ENCODE measurements at regions not wholly inside any gene's neighbourhood (a gene's known extent, or its start where the extent isn't known, plus 50 kb on each side); places are given as distances from the start of the nearest gene placed in this dataset.

- H3K4me3 ChIP-seq (ENCODE audit: low read depth in 1 of 2, low read length in 2 of 2): no peak overlapping the region
- H3K27me3 ChIP-seq (ENCODE audit: insufficient read depth, low read length, poor library complexity): no peaks in the 10 kb centered on the region
- DNase-seq (no peak), ATAC-seq (ENCODE audit: insufficient read depth, low read depth) (no peak)
- TF ChIP-seq, protein P1, sequence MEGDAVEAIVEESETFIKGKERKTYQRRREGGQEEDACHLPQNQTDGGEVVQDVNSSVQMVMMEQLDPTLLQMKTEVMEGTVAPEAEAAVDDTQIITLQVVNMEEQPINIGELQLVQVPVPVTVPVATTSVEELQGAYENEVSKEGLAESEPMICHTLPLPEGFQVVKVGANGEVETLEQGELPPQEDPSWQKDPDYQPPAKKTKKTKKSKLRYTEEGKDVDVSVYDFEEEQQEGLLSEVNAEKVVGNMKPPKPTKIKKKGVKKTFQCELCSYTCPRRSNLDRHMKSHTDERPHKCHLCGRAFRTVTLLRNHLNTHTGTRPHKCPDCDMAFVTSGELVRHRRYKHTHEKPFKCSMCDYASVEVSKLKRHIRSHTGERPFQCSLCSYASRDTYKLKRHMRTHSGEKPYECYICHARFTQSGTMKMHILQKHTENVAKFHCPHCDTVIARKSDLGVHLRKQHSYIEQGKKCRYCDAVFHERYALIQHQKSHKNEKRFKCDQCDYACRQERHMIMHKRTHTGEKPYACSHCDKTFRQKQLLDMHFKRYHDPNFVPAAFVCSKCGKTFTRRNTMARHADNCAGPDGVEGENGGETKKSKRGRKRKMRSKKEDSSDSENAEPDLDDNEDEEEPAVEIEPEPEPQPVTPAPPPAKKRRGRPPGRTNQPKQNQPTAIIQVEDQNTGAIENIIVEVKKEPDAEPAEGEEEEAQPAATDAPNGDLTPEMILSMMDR (IDR thresholded peaks at IDR 0.05; ENCODE audit: borderline replicate concordance, extremely low read depth, low read length, poor library complexity, severe bottlenecking): no peak
- no peak for TF ChIP-seq EZH2 (IDR thresholded peaks at IDR 0.05; ENCODE audit: borderline replicate concordance, low read depth, low read length, severe bottlenecking)
- no peak overlapping the region for H3K4me2 ChIP-seq (ENCODE audit: insufficient read depth, low read length)
- no peak overlapping the region for H2AFZ ChIP-seq (ENCODE audit: low read depth, low read length)
- no peaks in the 10 kb centered on the region for H4K20me1 ChIP-seq (ENCODE audit: insufficient read depth, low read length)
- no peak overlapping the region for H3K27ac ChIP-seq (ENCODE audit: low read length)
- H3K4me1 ChIP-seq (ENCODE audit: insufficient read depth, low read length): no peaks in the 10 kb centered on the region
- H3K79me2 ChIP-seq (ENCODE audit: insufficient read depth, low read length): no peaks in the 10 kb centered on the region
- H3K9me3 ChIP-seq (ENCODE audit: insufficient read depth, low read length, severe bottlenecking): no peaks in the 10 kb centered on the region
- no peak overlapping the region for H3K9ac ChIP-seq (ENCODE audit: low read depth, low read length)
- H3K36me3 ChIP-seq (ENCODE audit: insufficient read depth, low read length): no peaks in the 10 kb centered on the region
Measured at GRCh38 chr18:78564030-78564429, 415.6 kb upstream of the SALL3 start.

- Histone ChIP-seq H3K4me1 (ENCODE audit: insufficient read depth, low read length) (no peaks in the 10 kb centered on the region), H2AFZ (ENCODE audit: low read depth, low read length) (no peak overlapping the region), H3K27me3 (ENCODE audit: insufficient read depth, low read length, poor library complexity) (no peaks in the 10 kb centered on the region), H3K27ac (ENCODE audit: low read length) (no peak overlapping the region), H4K20me1 (ENCODE audit: insufficient read depth, low read length) (no peaks in the 10 kb centered on the region), H3K4me3 (ENCODE audit: low read depth in 1 of 2, low read length in 2 of 2) (no peak overlapping the region), H3K36me3 (ENCODE audit: insufficient read depth, low read length) (no peaks in the 10 kb centered on the region), H3K9ac (ENCODE audit: low read depth, low read length) (no peak overlapping the region), H3K79me2 (ENCODE audit: insufficient read depth, low read length) (no peaks in the 10 kb centered on the region), H3K9me3 (ENCODE audit: insufficient read depth, low read length, severe bottlenecking) (no peaks in the 10 kb centered on the region), H3K4me2 (ENCODE audit: insufficient read depth, low read length) (no peak overlapping the region)
- TF ChIP-seq, protein P1 (IDR thresholded peaks at IDR 0.05; ENCODE audit: borderline replicate concordance, extremely low read depth, low read length, poor library complexity, severe bottlenecking): no peak
- TF ChIP-seq EZH2 (IDR thresholded peaks at IDR 0.05; ENCODE audit: borderline replicate concordance, low read depth, low read length, severe bottlenecking): no peak
- DNase-seq (no peak), ATAC-seq (ENCODE audit: insufficient read depth, low read depth) (no peak)
Measured at GRCh38 chr18:78564518-78564917, 415.1 kb upstream of the SALL3 start.

GRCh38 chr18:78565240-78565639, 414.4 kb upstream of the SALL3 start:
- DNase-seq: no peak
- H3K36me3 ChIP-seq (ENCODE audit: insufficient read depth, low read length): no peaks in the 10 kb centered on the region
- TF ChIP-seq, protein P1 (IDR thresholded peaks at IDR 0.05; ENCODE audit: borderline replicate concordance, extremely low read depth, low read length, poor library complexity, severe bottlenecking): no peak
- no peak for TF ChIP-seq EZH2 (IDR thresholded peaks at IDR 0.05; ENCODE audit: borderline replicate concordance, low read depth, low read length, severe bottlenecking)

DNA sequence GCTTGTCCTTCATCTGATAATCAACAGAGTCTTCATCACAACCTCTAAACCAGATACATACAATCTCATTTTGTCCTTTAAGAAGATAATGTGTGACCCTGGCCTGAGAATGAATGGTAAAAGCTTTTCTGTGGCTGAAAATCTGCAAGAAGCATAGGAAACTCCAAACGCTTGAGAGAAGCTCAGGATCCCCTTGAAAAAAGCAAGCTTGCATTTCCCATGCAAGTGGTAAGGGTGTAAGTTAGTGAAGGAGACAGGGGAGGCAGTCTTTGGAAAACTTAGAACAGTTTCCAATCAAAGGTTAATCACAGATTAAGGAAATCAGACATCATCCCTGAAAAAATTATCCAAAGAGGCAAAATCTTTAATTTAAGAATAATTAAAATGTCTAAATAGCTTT, 413.6 kb upstream of the SALL3 start:
- Histone ChIP-seq H3K4me3 (ENCODE audit: low read depth in 1 of 2, low read length in 2 of 2) (no peak overlapping the region), H3K9ac (ENCODE audit: low read depth, low read length) (no peak overlapping the region), H3K79me2 (ENCODE audit: insufficient read depth, low read length) (no peaks in the 10 kb centered on the region), H3K27me3 (ENCODE audit: insufficient read depth, low read length, poor library complexity) (no peaks in the 10 kb centered on the region), H3K36me3 (ENCODE audit: insufficient read depth, low read length) (no peaks in the 10 kb centered on the region), H4K20me1 (ENCODE audit: insufficient read depth, low read length) (no peaks in the 10 kb centered on the region), H3K4me1 (ENCODE audit: insufficient read depth, low read length) (no peaks in the 10 kb centered on the region), H2AFZ (ENCODE audit: low read depth, low read length) (no peak overlapping the region), H3K27ac (ENCODE audit: low read length) (no peak overlapping the region), H3K9me3 (ENCODE audit: insufficient read depth, low read length, severe bottlenecking) (no peaks in the 10 kb centered on the region), H3K4me2 (ENCODE audit: insufficient read depth, low read length) (no peak overlapping the region)
- DNase-seq: no peak
- TF ChIP-seq EZH2 (IDR thresholded peaks at IDR 0.05; ENCODE audit: borderline replicate concordance, low read depth, low read length, severe bottlenecking): no peak
- TF ChIP-seq, protein P1 (IDR thresholded peaks at IDR 0.05; ENCODE audit: borderline replicate concordance, extremely low read depth, low read length, poor library complexity, severe bottlenecking): no peak
- ATAC-seq (ENCODE audit: insufficient read depth, low read depth): no peak

More at GRCh38 chr18:78565240-78565639, 414.4 kb upstream of the SALL3 start:
- Histone ChIP-seq H3K4me2 (ENCODE audit: insufficient read depth, low read length) (no peak overlapping the region), H4K20me1 (ENCODE audit: insufficient read depth, low read length) (no peaks in the 10 kb centered on the region), H3K4me3 (ENCODE audit: low read depth in 1 of 2, low read length in 2 of 2) (no peak overlapping the region), H2AFZ (ENCODE audit: low read depth, low read length) (no peak overlapping the region), H3K27me3 (ENCODE audit: insufficient read depth, low read length, poor library complexity) (no peaks in the 10 kb centered on the region), H3K9ac (ENCODE audit: low read depth, low read length) (no peak overlapping the region), H3K4me1 (ENCODE audit: insufficient read depth, low read length) (no peaks in the 10 kb centered on the region), H3K9me3 (ENCODE audit: insufficient read depth, low read length, severe bottlenecking) (no peaks in the 10 kb centered on the region), H3K79me2 (ENCODE audit: insufficient read depth, low read length) (no peaks in the 10 kb centered on the region), H3K27ac (ENCODE audit: low read length) (no peak overlapping the region)
- ATAC-seq (ENCODE audit: insufficient read depth, low read depth): no peak

Measured in DND-41 (cell line).